Left lung (tissue), 4 donors: ENCODE measurements at regions not wholly inside any gene's neighbourhood (a gene's known extent, or its start where the extent isn't known, plus 50 kb on each side); places are given as distances from the start of the nearest gene placed in this dataset.

Source experiments
- ATAC-seq: fragments of 200-7000 bp; cut with Tn5 transposase; one replicate; pipeline ENCODE4 v1.9.1; 2020; ENCODE audit warnings: moderate library complexity
- DNase-seq, 4 donors: peaks; one replicate each; pipeline ENCODE4 v3.0.0-alpha.2; 2013 to 2020
- H3K27ac ChIP-seq, 2 donors: fragments of 200-600 bp; sonication (generic) in 1 of 2; one replicate each; pipeline versions ENCODE4 v1.5.0 to v1.8.0; 2020 to 2021
- H3K27me3 ChIP-seq, 2 donors: fragments of 200-600 bp; sonication (generic) in 1 of 2; one replicate each; pipeline versions ENCODE4 v1.5.0 to v1.8.0; 2020 to 2021
- H3K36me3 ChIP-seq, 2 donors: fragments of 200-600 bp; sonication (generic) in 1 of 2; one replicate each; pipeline versions ENCODE4 v1.5.0 to v1.8.0; 2020 to 2021
- H3K4me1 ChIP-seq, 2 donors: fragments of 200-600 bp; one replicate each; pipeline ENCODE4 v1.8.0; 2021
- H3K4me3 ChIP-seq, 2 donors: fragments of 200-600 bp; sonication (generic) in 1 of 2; one replicate each; pipeline versions ENCODE4 v1.5.0 to v1.8.0; 2020 to 2021; ENCODE audit warnings: mild to moderate bottlenecking in 1 of 2
- H3K9me3 ChIP-seq, 2 donors: fragments of 200-600 bp; sonication (generic) in 1 of 2; one replicate each; pipeline versions ENCODE4 v1.5.0 to v1.8.0; 2020 to 2021
- CTCF ChIP-seq, 2 donors: fragments of 200-600 bp; sonication (generic) in 1 of 2; IDR thresholded peaks; one replicate each; pipeline versions ENCODE4 v1.5.0 to v1.8.0; 2021; ENCODE audit warnings: antibody characterized with exemption in 2 of 2
- intact Hi-C, 2 donors: fragments of 100-400 bp; cut with DNase I; formaldehyde crosslinking; loops; one replicate each; pipeline versions ENCODE4 v1.11.2 to v1.14.2; 2022
- donor health status: DM: no; HTN: yes; CAD: no.
- donor health status: DM: no; HTN: no; CAD: no.

GRCh38 chr13:104111031-104111430 is 1044.8 kb upstream of the SLC10A2 start:
- Histone ChIP-seq H3K27me3 (no peaks in the 10 kb centered on the region), H3K9me3 (peaks cover 0 to 12% of the 10 kb centered on the region in 2 donors), H3K27ac (no peak overlapping the region), H3K4me1 (no peaks in the 10 kb centered on the region), H3K4me3 (no peak overlapping the region), H3K36me3 (no peaks in the 10 kb centered on the region)
- intact Hi-C loops, result no loop called here
- no peak for DNase-seq
- ATAC-seq, result no peak
- TF ChIP-seq CTCF (IDR thresholded peaks at IDR 0.05), result no peak

- Histone ChIP-seq H3K27ac (no peak overlapping the region), H3K4me1 (no peaks in the 10 kb centered on the region), H3K9me3 (peaks cover 0 to 12% of the 10 kb centered on the region in 2 donors), H3K36me3 (no peaks in the 10 kb centered on the region), H3K4me3 (no peak overlapping the region), H3K27me3 (no peaks in the 10 kb centered on the region)
- DNase-seq (no peak), ATAC-seq (no peak)
- intact Hi-C loops, result no loop called here
- no peak for TF ChIP-seq CTCF (IDR thresholded peaks at IDR 0.05)
Observed at GRCh38 chr13:104106705-104107393, 1040.6 kb upstream of the SLC10A2 start.

GRCh38 chr13:104105418-104106355 is 1039.5 kb upstream of the SLC10A2 start:
- no peak for TF ChIP-seq CTCF (IDR thresholded peaks at IDR 0.05)
- no peaks in the 10 kb centered on the region for H3K4me1 ChIP-seq
- no peaks in the 10 kb centered on the region for H3K36me3 ChIP-seq
- no peak for DNase-seq
- H3K9me3 ChIP-seq, result peaks cover 0 to 12% of the 10 kb centered on the region in 2 donors
- H3K27ac ChIP-seq, result no peak overlapping the region
- H3K4me3 ChIP-seq, result no peak overlapping the region
- no peak for ATAC-seq
- no peaks in the 10 kb centered on the region for H3K27me3 ChIP-seq
- intact Hi-C loops, result no loop called here

GRCh38 chr13:104099750-104100149 is 1033.5 kb upstream of the SLC10A2 start:
- TF ChIP-seq CTCF (IDR thresholded peaks at IDR 0.05), result no peak
- Histone ChIP-seq H3K4me1 (no peaks in the 10 kb centered on the region), H3K27me3 (no peaks in the 10 kb centered on the region), H3K36me3 (no peaks in the 10 kb centered on the region), H3K4me3 (no peak overlapping the region), H3K27ac (no peak overlapping the region), H3K9me3 (peaks cover 0 to 2% of the 10 kb centered on the region in 2 donors)
- ATAC-seq (no peak), DNase-seq (no peak)
- intact Hi-C loops, result no loop called here

- Histone ChIP-seq H3K4me3 (no peak overlapping the region), H3K36me3 (no peaks in the 10 kb centered on the region), H3K4me1 (no peaks in the 10 kb centered on the region), H3K27me3 (no peaks in the 10 kb centered on the region), H3K9me3 (peaks cover 0 to 2% of the 10 kb centered on the region in 2 donors), H3K27ac (no peak overlapping the region)
- DNase-seq, result no peak
- intact Hi-C loops, result no loop called here
- ATAC-seq, result no peak
- TF ChIP-seq CTCF (IDR thresholded peaks at IDR 0.05), result no peak
Observed at GRCh38 chr13:104098421-104098820, 1032.2 kb upstream of the SLC10A2 start.
